Left ventricle myocardium inferior (tissue), 1 donor: ENCODE measurements at regions not wholly inside any gene's neighbourhood (a gene's known extent, or its start where the extent isn't known, plus 50 kb on each side); places are given as distances from the start of the nearest gene placed in this dataset.

ENCODE experiments used
- DNase-seq: peaks from one replicate; pipeline ENCODE4 v3.0.0-alpha.2; 2020
- H3K27ac ChIP-seq: fragments of 200-600 bp; replicated peaks from 2 replicates; pipeline ENCODE4 v1.8.0; 2021
- H3K27me3 ChIP-seq: fragments of 200-600 bp; 2 replicates; pipeline ENCODE4 v1.8.0; 2021; ENCODE audit warnings: low read depth
- H3K36me3 ChIP-seq: fragments of 200-600 bp; 2 replicates; pipeline ENCODE4 v1.8.0; 2021
- H3K4me1 ChIP-seq: fragments of 200-600 bp; 2 replicates; pipeline ENCODE4 v1.8.0; 2021
- H3K4me3 ChIP-seq: fragments of 200-600 bp; 2 replicates; pipeline ENCODE4 v1.8.0; 2021; ENCODE audit warnings: mild to moderate bottlenecking, moderate library complexity
- H3K9me3 ChIP-seq: fragments of 200-600 bp; replicated peaks from 2 replicates; pipeline ENCODE4 v1.8.0; 2021
- intact Hi-C: fragments of 100-400 bp; cut with micrococcal nuclease; formaldehyde crosslinking; loops from one replicate; pipeline ENCODE4 v1.11.0; 2022
- TF ChIP-seq, protein P1 (sequence below): fragments of 200-600 bp; IDR thresholded peaks from 2 replicates; pipeline ENCODE4 v1.8.0; 2021; ENCODE audit warnings: antibody characterized with exemption, mild to moderate bottlenecking, borderline replicate concordance
- donor health status: DM: no; HTN: yes; CAD: no; lungs with severe emphysema.

DNA sequence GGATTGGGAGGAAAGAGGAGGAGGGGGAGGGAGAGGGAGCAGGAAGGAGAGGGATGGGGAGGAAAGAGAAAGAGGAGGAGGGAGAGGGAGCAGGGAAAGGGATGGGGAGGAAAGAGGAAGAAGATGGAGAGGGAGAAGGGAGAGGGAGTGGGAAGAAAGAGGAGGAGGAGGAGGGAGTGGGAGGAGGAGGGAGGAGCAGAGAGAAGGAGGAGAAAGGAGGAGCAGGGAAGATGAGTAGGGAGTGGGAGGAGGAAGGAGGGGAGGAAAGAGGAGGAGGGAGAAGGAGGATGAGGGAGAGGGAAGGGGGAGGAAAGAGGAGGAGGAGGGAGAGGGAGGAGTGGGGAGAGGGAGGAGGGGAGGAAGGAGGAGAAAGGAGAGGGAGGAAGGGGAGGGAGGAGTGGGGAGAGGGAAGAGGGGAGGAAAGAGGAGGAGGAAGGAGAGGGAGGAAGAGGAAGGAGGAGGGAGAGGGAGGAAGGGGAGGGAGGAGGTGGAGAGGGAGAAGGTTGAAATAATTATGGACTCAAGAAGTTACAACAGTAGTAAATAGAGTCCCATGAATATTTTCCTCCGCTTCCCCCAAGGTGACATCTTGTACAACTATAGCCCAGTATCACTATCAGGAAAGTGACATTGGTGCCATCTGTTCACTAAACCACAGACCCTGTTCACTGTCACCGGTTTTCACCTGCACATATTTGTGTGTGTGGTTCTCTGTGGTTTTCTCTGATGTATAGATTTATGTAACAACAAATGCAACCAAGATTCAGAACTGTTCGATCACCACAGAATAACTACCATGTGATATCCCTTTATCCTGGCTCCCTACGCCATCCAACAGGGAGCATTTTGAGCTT, 325.3 kb upstream of the EEF2KMT start:
- Histone ChIP-seq H3K27ac (no peak overlapping the region), H3K4me1 (no peaks in the 10 kb centered on the region), H3K27me3 (peaks cover 28% of the 10 kb centered on the region), H3K4me3 (no peak overlapping the region), H3K36me3 (no peaks in the 10 kb centered on the region), H3K9me3 (no peaks in the 10 kb centered on the region)
- intact Hi-C loops = no loop called here
- no peak for DNase-seq
- TF ChIP-seq, protein P1, sequence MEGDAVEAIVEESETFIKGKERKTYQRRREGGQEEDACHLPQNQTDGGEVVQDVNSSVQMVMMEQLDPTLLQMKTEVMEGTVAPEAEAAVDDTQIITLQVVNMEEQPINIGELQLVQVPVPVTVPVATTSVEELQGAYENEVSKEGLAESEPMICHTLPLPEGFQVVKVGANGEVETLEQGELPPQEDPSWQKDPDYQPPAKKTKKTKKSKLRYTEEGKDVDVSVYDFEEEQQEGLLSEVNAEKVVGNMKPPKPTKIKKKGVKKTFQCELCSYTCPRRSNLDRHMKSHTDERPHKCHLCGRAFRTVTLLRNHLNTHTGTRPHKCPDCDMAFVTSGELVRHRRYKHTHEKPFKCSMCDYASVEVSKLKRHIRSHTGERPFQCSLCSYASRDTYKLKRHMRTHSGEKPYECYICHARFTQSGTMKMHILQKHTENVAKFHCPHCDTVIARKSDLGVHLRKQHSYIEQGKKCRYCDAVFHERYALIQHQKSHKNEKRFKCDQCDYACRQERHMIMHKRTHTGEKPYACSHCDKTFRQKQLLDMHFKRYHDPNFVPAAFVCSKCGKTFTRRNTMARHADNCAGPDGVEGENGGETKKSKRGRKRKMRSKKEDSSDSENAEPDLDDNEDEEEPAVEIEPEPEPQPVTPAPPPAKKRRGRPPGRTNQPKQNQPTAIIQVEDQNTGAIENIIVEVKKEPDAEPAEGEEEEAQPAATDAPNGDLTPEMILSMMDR = no peak

DNA sequence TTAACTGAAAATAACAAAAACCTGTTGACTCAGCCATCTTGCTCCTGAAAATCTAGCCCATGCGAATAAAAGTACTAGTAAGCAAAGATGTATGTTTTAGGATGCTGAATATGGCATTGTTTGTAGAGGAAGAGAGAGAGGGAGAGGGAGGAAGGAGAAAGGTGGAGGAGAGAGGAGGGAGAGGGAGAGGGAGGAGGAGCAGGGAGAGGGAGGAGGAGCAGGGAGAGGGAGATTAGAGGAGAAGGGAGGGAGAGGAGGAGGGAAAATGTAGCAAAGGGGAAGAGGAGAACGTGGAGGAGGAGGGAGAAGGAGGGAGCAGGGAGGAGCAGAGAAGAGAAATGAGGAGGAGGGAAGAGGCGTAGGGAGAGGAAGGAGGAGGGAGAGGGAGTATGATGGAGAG, 324.5 kb upstream of the EEF2KMT start:
- Histone ChIP-seq H3K4me3 (no peak overlapping the region), H3K27me3 (peaks cover 20% of the 10 kb centered on the region), H3K9me3 (no peaks in the 10 kb centered on the region), H3K27ac (no peak overlapping the region), H3K36me3 (no peaks in the 10 kb centered on the region), H3K4me1 (no peaks in the 10 kb centered on the region)
- TF ChIP-seq, protein P1 = no peak
- intact Hi-C loops = no loop called here
- DNase-seq = no peak

DNA sequence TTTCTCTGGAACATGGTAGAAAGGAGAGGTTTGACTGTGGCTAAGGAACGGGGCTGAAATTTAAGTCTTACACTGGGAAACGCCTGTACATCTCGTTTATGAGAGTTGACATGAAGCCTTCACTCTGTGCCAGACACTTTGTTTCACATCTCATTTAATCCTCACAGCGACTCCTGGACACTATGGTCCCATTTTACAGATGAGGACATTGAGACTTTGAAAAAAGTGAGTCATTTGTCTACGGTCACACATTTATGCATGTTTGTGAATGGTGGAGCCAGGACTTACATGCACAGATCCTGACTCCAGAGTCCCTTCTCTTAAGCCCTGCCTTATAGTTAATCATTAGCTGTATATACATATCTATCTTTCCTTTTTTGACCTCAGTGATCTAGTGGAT, 318.4 kb upstream of the EEF2KMT start:
- TF ChIP-seq, protein P1 = no peak
- no peak overlapping the region for H3K4me3 ChIP-seq
- H3K27ac ChIP-seq = no peak overlapping the region
- no peaks in the 10 kb centered on the region for H3K4me1 ChIP-seq
- H3K36me3 ChIP-seq = no peaks in the 10 kb centered on the region
- intact Hi-C loops = no loop called here
- DNase-seq = no peak
- H3K9me3 ChIP-seq = peaks cover 6% of the 10 kb centered on the region
- H3K27me3 ChIP-seq = no peaks in the 10 kb centered on the region

DNA sequence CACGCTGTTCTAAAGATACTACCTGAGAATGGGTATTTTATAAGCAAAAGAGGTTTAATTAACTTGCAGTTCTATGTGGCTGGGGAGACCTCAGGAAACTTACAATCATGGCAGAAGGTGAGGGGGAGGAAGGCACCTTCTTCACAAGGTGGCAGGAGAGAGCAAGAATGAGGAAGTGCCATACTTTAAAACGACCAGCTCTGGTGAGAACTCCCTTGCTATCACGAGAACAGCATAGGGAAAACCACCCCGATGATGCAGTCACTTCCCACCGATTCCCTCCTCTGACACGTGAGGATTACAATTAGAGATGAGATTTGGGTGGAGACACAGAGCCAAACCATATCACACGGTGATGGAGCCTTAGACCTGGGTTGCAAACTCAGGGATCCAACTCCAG, 317.5 kb upstream of the EEF2KMT start:
- TF ChIP-seq, protein P1 = no peak

DNA sequence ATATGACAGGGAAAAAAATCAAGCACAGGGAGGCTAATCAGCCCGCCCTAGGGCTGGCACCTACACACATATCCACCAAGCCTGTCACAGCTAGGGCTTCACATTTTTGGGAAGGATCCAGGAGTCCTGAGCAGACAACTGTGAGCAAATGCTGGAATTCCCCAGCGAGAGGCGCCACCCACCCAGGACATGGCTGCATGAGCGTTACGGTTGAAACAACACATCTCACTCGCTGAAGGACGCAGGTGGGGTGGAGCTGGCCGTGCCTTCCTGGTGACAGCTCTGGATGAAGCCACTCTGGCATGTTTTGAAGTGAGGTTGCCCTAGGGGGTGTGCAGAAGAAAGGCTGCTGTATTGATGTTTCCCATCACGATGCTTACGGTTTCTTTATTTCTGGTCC, 315.1 kb upstream of the EEF2KMT start:
- H3K27ac ChIP-seq = no peak overlapping the region
- H3K4me1 ChIP-seq = no peaks in the 10 kb centered on the region
- intact Hi-C loops = no loop called here
- H3K9me3 ChIP-seq = peaks cover 22% of the 10 kb centered on the region
- no peak for DNase-seq
- TF ChIP-seq, protein P1 = no peak
- H3K4me3 ChIP-seq = no peak overlapping the region
- H3K36me3 ChIP-seq = no peaks in the 10 kb centered on the region
- H3K27me3 ChIP-seq = no peaks in the 10 kb centered on the region

More for the DNA sequence above, 317.5 kb upstream of the EEF2KMT start:
- no peak overlapping the region for H3K27ac ChIP-seq
- no peaks in the 10 kb centered on the region for H3K27me3 ChIP-seq
- no peak overlapping the region for H3K4me3 ChIP-seq
- peaks cover 10% of the 10 kb centered on the region for H3K9me3 ChIP-seq
- H3K4me1 ChIP-seq = no peaks in the 10 kb centered on the region
- no peak for DNase-seq
- H3K36me3 ChIP-seq = no peaks in the 10 kb centered on the region
- intact Hi-C loops = no loop called here
